ENCODE measurements at regions not wholly inside any gene's neighbourhood (a gene's known extent, or its start where the extent isn't known, plus 50 kb on each side); places are given as distances from the start of the nearest gene placed in this dataset.

GRCh38 chr1:55544826-55545225, 329.7 kb upstream of the USP24 start:
- no peaks in the 10 kb centered on the region for H3K27me3 Mint-ChIP-seq (ENCODE audit: low read depth)
- no peaks in the 10 kb centered on the region for H3K27me3 ChIP-seq (ENCODE audit: insufficient read depth, low read length)
- no CpG with 5 or more reads among the region's 3 CpGs for WGBS (ENCODE audit: extremely low coverage, insufficient read length, low lambda C conversion rate)
- H2BK120ac ChIP-seq (ENCODE audit: low read depth, low read length, poor library complexity, severe bottlenecking), result no peak overlapping the region
- DNase-seq, result no peak
- H3K14ac ChIP-seq (ENCODE audit: insufficient read depth, low read length), result no peak overlapping the region
- H4K91ac ChIP-seq (ENCODE audit: insufficient read length, low read depth, low read length), result no peak overlapping the region
- H3K36me3 Mint-ChIP-seq (ENCODE audit: insufficient read depth in 1 of 3, low read depth in 3 of 3), result no peaks in the 10 kb centered on the region
- TF ChIP-seq CTCF (conservative IDR thresholded peaks at IDR 0.05), result no peak
- no peak overlapping the region for H2BK5ac ChIP-seq (ENCODE audit: insufficient read length, low read length)
- no peaks in the 10 kb centered on the region for H3K79me1 ChIP-seq (ENCODE audit: insufficient read depth, low read depth, low read length, poor library complexity, severe bottlenecking)
- no peak overlapping the region for H3K18ac ChIP-seq (ENCODE audit: insufficient read length, low read depth, low read length)
- peaks cover 0 to 3% of the 10 kb centered on the region in 2 experiments; a peak in 1 of 4 replicates for H3K4me1 Mint-ChIP-seq
- H2AFZ ChIP-seq (ENCODE audit: low read length), result no peak overlapping the region
- no peak overlapping the region for H2BK20ac ChIP-seq (ENCODE audit: low read depth, low read length, poor library complexity, severe bottlenecking)
- H3K9me3 Mint-ChIP-seq, result no peaks in the 10 kb centered on the region
- no peaks in the 10 kb centered on the region for H3K4me1 ChIP-seq (ENCODE audit: insufficient read depth, low read length)
- H4K5ac ChIP-seq (ENCODE audit: insufficient read length, low read depth, low read length), result no peak overlapping the region
- no peak overlapping the region for H3K23ac ChIP-seq (ENCODE audit: insufficient read length, low read depth, low read length)
- no peak overlapping the region for H3K4me2 ChIP-seq (ENCODE audit: insufficient read depth, insufficient read length, low read length)
- no peak overlapping the region for H3K4ac ChIP-seq (ENCODE audit: low read depth, low read length)
- H4K8ac ChIP-seq (replicated peaks; ENCODE audit: insufficient read length, low read depth, low read length), result no peak overlapping the region
- no peak overlapping the region for H3K27ac Mint-ChIP-seq
- no peak overlapping the region for H3T11ph ChIP-seq (ENCODE audit: low read length)
- H3K79me2 ChIP-seq (ENCODE audit: insufficient read depth, low read length), result no peaks in the 10 kb centered on the region
- no peak overlapping the region for H2BK12ac ChIP-seq (ENCODE audit: insufficient read length, low read depth, low read length)
- no peak overlapping the region for H3K4me3 Mint-ChIP-seq
- H4K20me1 ChIP-seq (ENCODE audit: control insufficient read depth, insufficient read depth, insufficient read length), result no peaks in the 10 kb centered on the region
- H3K56ac ChIP-seq (ENCODE audit: insufficient read length, low read depth, low read length), result no peak overlapping the region
- no peak overlapping the region for H2BK15ac ChIP-seq (ENCODE audit: low read depth, low read length)
- no peak overlapping the region for H2AK5ac ChIP-seq (ENCODE audit: insufficient read length, low read length)
- no peaks in the 10 kb centered on the region for H3K23me2 ChIP-seq (ENCODE audit: insufficient read length, low read depth, low read length, poor library complexity, severe bottlenecking)
- no peak overlapping the region for H3K27ac ChIP-seq (ENCODE audit: insufficient read length, low read depth, low read length)
- H3K9ac ChIP-seq (ENCODE audit: extremely low read depth, insufficient read length, low read length), result no peak overlapping the region
- H3K9me3 ChIP-seq (ENCODE audit: control insufficient read depth, low read depth, low read length), result no peaks in the 10 kb centered on the region

Data from H9 (cell line).